CD14-positive monocyte (primary cell): ENCODE measurements at regions not wholly inside any gene's neighbourhood (a gene's known extent, or its start where the extent isn't known, plus 50 kb on each side); places are given as distances from the start of the nearest gene placed in this dataset.

Experiments used
- DNase-seq, 3 donors: peaks; one replicate each; pipeline ENCODE4 v3.0.0-alpha.2; 2011 to 2022
- H2AFZ ChIP-seq: 2 replicates; pipeline ENCODE4 v1.6.0; 2012; ENCODE audit warnings: mild to moderate bottlenecking, low read depth, low read length, inconsistent platforms; ENCODE audit not compliant: insufficient read depth, poor library complexity, severe bottlenecking
- H3K27ac ChIP-seq, 2 donors: 1 replicate in 1 of 2; 2 replicates in 1 of 2; pipeline ENCODE4 v1.5.1; 2012 to 2013; ENCODE audit warnings: low read length in 2 of 2, control low read depth in 1 of 2, inconsistent platforms in 1 of 2, low read depth in 1 of 2, mild to moderate bottlenecking in 1 of 2
- H3K27me3 ChIP-seq, 2 donors: one replicate each; pipeline versions ENCODE4 v1.6.0 to v1.6.1; 2011 to 2013; ENCODE audit warnings: low read length in 2 of 2; ENCODE audit not compliant: control insufficient read depth in 2 of 2, insufficient read depth in 2 of 2
- H3K36me3 ChIP-seq, 2 donors: replicated peaks in 1 of 2; 1 replicate in 1 of 2; 2 replicates in 1 of 2; pipeline versions ENCODE4 v1.5.1 to v1.6.1; 2012 to 2013; ENCODE audit warnings: low read length in 2 of 2, control low read depth in 1 of 2, inconsistent platforms in 1 of 2, mild to moderate bottlenecking in 1 of 2; ENCODE audit not compliant: insufficient read depth in 2 of 2, control insufficient read depth in 1 of 2
- H3K4me1 ChIP-seq, 2 donors: 1 replicate in 1 of 2; 2 replicates in 1 of 2; pipeline versions ENCODE4 v1.5.1 to v1.6.1; 2012 to 2013; ENCODE audit warnings: low read length in 2 of 2, control low read depth in 1 of 2, inconsistent platforms in 1 of 2, mild to moderate bottlenecking in 1 of 2, moderate library complexity in 1 of 2; ENCODE audit not compliant: insufficient read depth in 2 of 2, control insufficient read depth in 1 of 2
- H3K4me2 ChIP-seq: replicated peaks from 2 replicates; pipeline ENCODE3; 2012; ENCODE audit warnings: low read length, moderate library complexity, mild to moderate bottlenecking; ENCODE audit not compliant: poor library complexity, severe bottlenecking; ENCODE audit errors: extremely low read depth
- H3K4me3 ChIP-seq, 3 experiments: fragments of 200-600 bp in 1 of 3; sonication (generic) in 1 of 3; replicated peaks in 1 of 3; 1 replicate in 2 of 3; 2 replicates in 1 of 3; pipeline ENCODE4 v1.5.1; 2011 to 2013; ENCODE audit warnings: low read length in 3 of 3, mild to moderate bottlenecking in 3 of 3, control low read depth in 2 of 3, low read depth in 2 of 3, inconsistent platforms in 1 of 3, moderate library complexity in 1 of 3
- H3K79me2 ChIP-seq: 2 replicates; pipeline ENCODE4 v1.6.0; 2012; ENCODE audit warnings: mild to moderate bottlenecking, control low read depth, inconsistent platforms, low read length, moderate library complexity; ENCODE audit not compliant: insufficient read depth
- H3K9ac ChIP-seq: 2 replicates; pipeline ENCODE4 v1.6.0; 2017; ENCODE audit warnings: low read length, mild to moderate bottlenecking; ENCODE audit not compliant: insufficient read depth, poor library complexity, severe bottlenecking
- H3K9me3 ChIP-seq, 2 donors: replicated peaks in 1 of 2; 1 replicate in 1 of 2; 2 replicates in 1 of 2; pipeline versions ENCODE4 v1.5.1 to v1.6.1; 2012 to 2013; ENCODE audit warnings: low read length in 2 of 2, control low read depth in 1 of 2; ENCODE audit not compliant: control insufficient read depth in 1 of 2, insufficient read depth in 1 of 2
- H4K20me1 ChIP-seq: 2 replicates; pipeline ENCODE4 v1.6.0; 2012; ENCODE audit warnings: mild to moderate bottlenecking, low read length, control low read depth, moderate library complexity; ENCODE audit not compliant: insufficient read depth
- H3K27ac Mint-ChIP-seq, 7 donors: one replicate each; pipeline ENCODE4 v1.8.0; 2020; ENCODE audit warnings: mild to moderate bottlenecking in 7 of 7, mixed read lengths in 7 of 7, moderate library complexity in 6 of 7, inconsistent platforms in 2 of 7
- H3K27me3 Mint-ChIP-seq, 3 donors: one replicate each; pipeline ENCODE4 v1.8.0; 2021 to 2022; ENCODE audit warnings: low read depth in 3 of 3, mild to moderate bottlenecking in 3 of 3, mixed read lengths in 3 of 3, moderate library complexity in 3 of 3, inconsistent platforms in 1 of 3
- H3K36me3 Mint-ChIP-seq, 2 donors: one replicate each; pipeline ENCODE4 v1.8.0; 2020; ENCODE audit warnings: mixed read lengths in 2 of 2, inconsistent platforms in 1 of 2, mild to moderate bottlenecking in 1 of 2
- H3K4me1 Mint-ChIP-seq: one replicate; pipeline ENCODE4 v1.8.0; 2020; ENCODE audit warnings: mild to moderate bottlenecking, mixed read lengths
- H3K4me3 Mint-ChIP-seq, 2 donors: one replicate each; pipeline ENCODE4 v1.8.0; 2020; ENCODE audit warnings: mild to moderate bottlenecking in 2 of 2, mixed read lengths in 2 of 2, moderate library complexity in 1 of 2
- H3K9me3 Mint-ChIP-seq, 7 donors: one replicate each; pipeline ENCODE4 v1.8.0; 2020 to 2022; ENCODE audit warnings: mixed read lengths in 7 of 7, mild to moderate bottlenecking in 6 of 7, moderate library complexity in 6 of 7, inconsistent platforms in 2 of 7
- CTCF ChIP-seq: fragments of 200-600 bp; IDR thresholded peaks from one replicate; pipeline ENCODE4 v1.8.0; 2022; ENCODE audit warnings: antibody characterized with exemption, mild to moderate bottlenecking
- WGBS: methylation state at CpG from one replicate; pipeline ENCODE4 v1.1.5; 2013; ENCODE audit warnings: missing lambda C conversion rate; ENCODE audit not compliant: insufficient coverage; 5-methylcytosine and 5-hydroxymethylcytosine counted together
- intact Hi-C, 2 donors: fragments of 100-400 bp; cut with micrococcal nuclease; formaldehyde crosslinking; loops; one replicate each; pipeline versions ENCODE4 v1.15.0 to v1.15.1; 2023

- no peak overlapping the region for H2AFZ ChIP-seq
These were observed 299.3 kb upstream of the SALL1 start for GRCh38 chr16:51450376-51450775.

GRCh38 chr16:51449441-51449840, 298.4 kb upstream of the SALL1 start:
- Histone ChIP-seq H4K20me1 (no peaks in the 10 kb centered on the region), H3K79me2 (no peaks in the 10 kb centered on the region), H3K27me3 (no peaks in the 10 kb centered on the region), H2AFZ (no peak overlapping the region), H3K4me2 (no peak overlapping the region), H3K9me3 (no peaks in the 10 kb centered on the region), H3K4me3 (no peak overlapping the region), H3K4me1 (no peaks in the 10 kb centered on the region), H3K27ac (no peak overlapping the region), H3K36me3 (no peaks in the 10 kb centered on the region), H3K9ac (no peak overlapping the region)
- WGBS, result 51% methylated on average over 3 of the region's 8 CpGs
- DNase-seq, result no peak
- Mint-ChIP-seq H3K36me3 (no peaks in the 10 kb centered on the region), H3K4me3 (no peak overlapping the region), H3K27ac (no peak overlapping the region), H3K4me1 (no peaks in the 10 kb centered on the region), H3K9me3 (peaks cover 0 to 5% (median 0%) of the 10 kb centered on the region in 7 donors), H3K27me3 (peaks cover 0 to 3% (median 2%) of the 10 kb centered on the region in 3 donors)
- intact Hi-C loops, result no loop called here
- TF ChIP-seq CTCF, result no peak

More at GRCh38 chr16:51450376-51450775, 299.3 kb upstream of the SALL1 start:
- Mint-ChIP-seq H3K4me1 (no peaks in the 10 kb centered on the region), H3K9me3 (peaks cover 0 to 5% (median 0%) of the 10 kb centered on the region in 7 donors), H3K4me3 (no peak overlapping the region), H3K27ac (no peak overlapping the region), H3K36me3 (no peaks in the 10 kb centered on the region), H3K27me3 (peaks cover 0 to 3% (median 2%) of the 10 kb centered on the region in 3 donors)
- no peak for TF ChIP-seq CTCF
- DNase-seq, result no peak
- Histone ChIP-seq H3K36me3 (no peaks in the 10 kb centered on the region), H3K4me1 (no peaks in the 10 kb centered on the region), H3K79me2 (no peaks in the 10 kb centered on the region), H3K9me3 (no peaks in the 10 kb centered on the region), H3K27ac (no peak overlapping the region), H3K9ac (no peak overlapping the region), H4K20me1 (no peaks in the 10 kb centered on the region), H3K4me2 (no peak overlapping the region), H3K27me3 (no peaks in the 10 kb centered on the region), H3K4me3 (no peak overlapping the region)
- intact Hi-C loops, result no loop called here
- no CpG with 5 or more reads among the region's 7 CpGs for WGBS
